ENCODE measurements at regions not wholly inside any gene's neighbourhood (a gene's known extent, or its start where the extent isn't known, plus 50 kb on each side); places are given as distances from the start of the nearest gene placed in this dataset.

DNA sequence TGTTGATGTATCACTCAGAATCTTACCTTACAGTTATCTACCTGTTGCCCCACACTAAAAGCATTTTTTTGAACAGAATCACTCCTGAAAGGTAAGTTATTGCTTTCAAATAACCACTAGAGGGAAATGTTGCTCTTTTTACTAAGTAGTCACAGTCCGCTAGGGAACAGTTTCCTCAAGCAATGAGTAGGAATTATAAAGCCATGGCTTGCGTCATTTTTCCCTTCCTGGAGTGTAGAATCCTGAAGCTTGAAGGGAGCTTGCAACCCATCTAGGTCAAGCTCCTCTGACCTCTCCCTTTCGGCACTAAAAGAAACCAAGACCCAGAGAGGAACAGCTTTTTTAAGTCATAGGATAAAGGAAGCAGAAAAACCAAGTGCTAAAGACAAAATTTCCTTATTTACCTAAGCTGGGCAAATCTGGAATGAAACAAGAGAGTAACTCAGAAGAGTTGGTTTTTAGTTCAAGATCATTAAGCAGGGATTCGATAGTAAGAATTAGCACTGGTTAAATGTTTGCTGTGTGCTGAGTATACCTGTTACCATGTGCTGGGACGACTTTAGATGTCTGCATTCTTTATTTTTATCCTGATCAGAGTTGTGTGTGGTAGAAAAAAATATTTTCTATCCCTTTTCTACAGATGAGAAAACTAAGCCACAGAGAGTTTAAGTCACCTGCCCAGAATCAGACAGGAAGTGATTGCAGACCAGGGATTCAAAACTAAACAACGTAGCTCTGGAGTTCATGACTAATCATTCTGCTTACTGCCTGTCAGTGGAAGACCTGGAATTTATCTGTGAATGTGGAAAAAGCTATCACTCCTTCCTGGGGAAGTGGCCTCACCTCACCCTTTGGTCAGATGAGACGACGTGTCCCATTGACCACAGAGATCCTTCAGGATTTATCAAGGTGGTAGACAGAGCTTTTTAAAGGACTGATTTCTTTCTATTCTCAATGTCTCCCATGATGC is 631.5 kb downstream of the RAB28 start:
- TF ChIP-seq POLR2AphosphoS5 (IDR thresholded peaks at IDR 0.05; ENCODE audit: low read depth, low read length) (no peak), SIN3A (IDR thresholded peaks at IDR 0.05; ENCODE audit: borderline replicate concordance, insufficient read depth, low read length) (no peak)
- TF ChIP-seq, protein P1, sequence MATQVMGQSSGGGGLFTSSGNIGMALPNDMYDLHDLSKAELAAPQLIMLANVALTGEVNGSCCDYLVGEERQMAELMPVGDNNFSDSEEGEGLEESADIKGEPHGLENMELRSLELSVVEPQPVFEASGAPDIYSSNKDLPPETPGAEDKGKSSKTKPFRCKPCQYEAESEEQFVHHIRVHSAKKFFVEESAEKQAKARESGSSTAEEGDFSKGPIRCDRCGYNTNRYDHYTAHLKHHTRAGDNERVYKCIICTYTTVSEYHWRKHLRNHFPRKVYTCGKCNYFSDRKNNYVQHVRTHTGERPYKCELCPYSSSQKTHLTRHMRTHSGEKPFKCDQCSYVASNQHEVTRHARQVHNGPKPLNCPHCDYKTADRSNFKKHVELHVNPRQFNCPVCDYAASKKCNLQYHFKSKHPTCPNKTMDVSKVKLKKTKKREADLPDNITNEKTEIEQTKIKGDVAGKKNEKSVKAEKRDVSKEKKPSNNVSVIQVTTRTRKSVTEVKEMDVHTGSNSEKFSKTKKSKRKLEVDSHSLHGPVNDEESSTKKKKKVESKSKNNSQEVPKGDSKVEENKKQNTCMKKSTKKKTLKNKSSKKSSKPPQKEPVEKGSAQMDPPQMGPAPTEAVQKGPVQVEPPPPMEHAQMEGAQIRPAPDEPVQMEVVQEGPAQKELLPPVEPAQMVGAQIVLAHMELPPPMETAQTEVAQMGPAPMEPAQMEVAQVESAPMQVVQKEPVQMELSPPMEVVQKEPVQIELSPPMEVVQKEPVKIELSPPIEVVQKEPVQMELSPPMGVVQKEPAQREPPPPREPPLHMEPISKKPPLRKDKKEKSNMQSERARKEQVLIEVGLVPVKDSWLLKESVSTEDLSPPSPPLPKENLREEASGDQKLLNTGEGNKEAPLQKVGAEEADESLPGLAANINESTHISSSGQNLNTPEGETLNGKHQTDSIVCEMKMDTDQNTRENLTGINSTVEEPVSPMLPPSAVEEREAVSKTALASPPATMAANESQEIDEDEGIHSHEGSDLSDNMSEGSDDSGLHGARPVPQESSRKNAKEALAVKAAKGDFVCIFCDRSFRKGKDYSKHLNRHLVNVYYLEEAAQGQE (IDR thresholded peaks at IDR 0.05; ENCODE audit: insufficient read depth in 1 of 2, low read depth in 2 of 2, low read length in 2 of 2) = no peak
